ENCODE measurements at regions not wholly inside any gene's neighbourhood (a gene's known extent, or its start where the extent isn't known, plus 50 kb on each side); places are given as distances from the start of the nearest gene placed in this dataset.

GRCh38 chr9:91158286-91158685, 203.4 kb downstream of the AUH start:
- Histone ChIP-seq H3K9me3 (no peaks in the 10 kb centered on the region), H3K27me3 (no peaks in the 10 kb centered on the region), H3K27ac (no peak overlapping the region), H3K36me3 (no peaks in the 10 kb centered on the region), H3K4me3 (no peak overlapping the region), H3K4me1 (no peaks in the 10 kb centered on the region)
- TF ChIP-seq POLR2A (IDR thresholded peaks at IDR 0.05) (no peak), CTCF (IDR thresholded peaks at IDR 0.05) (no peak), POLR2AphosphoS5 (IDR thresholded peaks at IDR 0.05) (no peak)
- intact Hi-C loops (cut with DNase I; ENCODE audit: low total_unique reads), result no loop called here
- DNase-seq (ENCODE audit: low spot score in 2 of 2), result no peak

GRCh38 chr9:91158946-91159345, 202.8 kb downstream of the AUH start:
- intact Hi-C loops (cut with DNase I; ENCODE audit: low total_unique reads), result no loop called here

GRCh38 chr9:91159664-91160121, 202.0 kb downstream of the AUH start:
- Histone ChIP-seq H3K4me1 (no peaks in the 10 kb centered on the region), H3K4me3 (peak overlapping the region in 1 of 3 donors; percentile 16), H3K36me3 (no peaks in the 10 kb centered on the region), H3K27me3 (no peaks in the 10 kb centered on the region), H3K27ac (peak overlapping the region in 1 of 2 donors; percentile 20), H3K9me3 (no peaks in the 10 kb centered on the region)
- peak in 1 of 2 donors; percentile 28 for DNase-seq (ENCODE audit: low spot score in 2 of 2)
- intact Hi-C loops (cut with DNase I; ENCODE audit: low total_unique reads), result loop anchor here (5.0 kb wide), 1 partner anchor 463 kb away; no protein-coding TSS in a partner anchor
- no peak for TF ChIP-seq POLR2AphosphoS5 (IDR thresholded peaks at IDR 0.05)
- no peak for TF ChIP-seq CTCF (IDR thresholded peaks at IDR 0.05)
- no peak for TF ChIP-seq POLR2A (IDR thresholded peaks at IDR 0.05)

More at GRCh38 chr9:91158946-91159345, 202.8 kb downstream of the AUH start:
- TF ChIP-seq CTCF (IDR thresholded peaks at IDR 0.05) (no peak), POLR2AphosphoS5 (IDR thresholded peaks at IDR 0.05) (no peak), POLR2A (IDR thresholded peaks at IDR 0.05) (no peak)
- no peak for DNase-seq (ENCODE audit: low spot score in 2 of 2)
- Histone ChIP-seq H3K27ac (no peak overlapping the region), H3K4me1 (no peaks in the 10 kb centered on the region), H3K4me3 (no peak overlapping the region), H3K9me3 (no peaks in the 10 kb centered on the region), H3K27me3 (no peaks in the 10 kb centered on the region), H3K36me3 (no peaks in the 10 kb centered on the region)

DNA sequence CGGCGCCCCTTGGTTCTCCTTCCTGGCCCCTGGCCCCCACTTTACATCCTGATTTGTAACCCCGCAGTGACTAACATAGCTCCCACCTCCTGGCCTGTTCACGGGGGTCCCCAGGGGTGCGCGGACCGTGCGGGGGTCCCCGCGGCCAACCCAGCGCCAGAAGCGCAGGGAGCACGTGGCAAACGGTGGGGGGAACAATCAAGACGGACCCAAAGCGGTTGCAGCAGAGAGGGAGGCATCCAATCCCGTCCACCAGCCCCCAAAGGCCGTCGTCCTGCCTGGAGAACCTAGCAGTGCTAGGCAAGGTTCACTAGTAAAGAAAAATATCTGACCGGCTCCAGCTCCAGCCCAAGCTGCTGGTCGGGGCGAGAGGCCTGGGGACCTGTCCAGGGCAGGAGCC, 201.5 kb downstream of the AUH start:
- Histone ChIP-seq H3K4me1 (no peaks in the 10 kb centered on the region), H3K36me3 (no peaks in the 10 kb centered on the region), H3K9me3 (no peaks in the 10 kb centered on the region), H3K27ac (no peak overlapping the region), H3K4me3 (peak overlapping the region in 1 of 3 donors; percentile 16), H3K27me3 (no peaks in the 10 kb centered on the region)
- intact Hi-C loops (cut with DNase I; ENCODE audit: low total_unique reads), result loop anchor here (5.0 kb wide), 1 partner anchor 462 kb away; no protein-coding TSS in a partner anchor
- no peak for DNase-seq (ENCODE audit: low spot score in 2 of 2)
- TF ChIP-seq POLR2AphosphoS5 (IDR thresholded peaks at IDR 0.05), result no peak
- no peak for TF ChIP-seq CTCF (IDR thresholded peaks at IDR 0.05)
- TF ChIP-seq POLR2A (IDR thresholded peaks at IDR 0.05), result no peak

DNA sequence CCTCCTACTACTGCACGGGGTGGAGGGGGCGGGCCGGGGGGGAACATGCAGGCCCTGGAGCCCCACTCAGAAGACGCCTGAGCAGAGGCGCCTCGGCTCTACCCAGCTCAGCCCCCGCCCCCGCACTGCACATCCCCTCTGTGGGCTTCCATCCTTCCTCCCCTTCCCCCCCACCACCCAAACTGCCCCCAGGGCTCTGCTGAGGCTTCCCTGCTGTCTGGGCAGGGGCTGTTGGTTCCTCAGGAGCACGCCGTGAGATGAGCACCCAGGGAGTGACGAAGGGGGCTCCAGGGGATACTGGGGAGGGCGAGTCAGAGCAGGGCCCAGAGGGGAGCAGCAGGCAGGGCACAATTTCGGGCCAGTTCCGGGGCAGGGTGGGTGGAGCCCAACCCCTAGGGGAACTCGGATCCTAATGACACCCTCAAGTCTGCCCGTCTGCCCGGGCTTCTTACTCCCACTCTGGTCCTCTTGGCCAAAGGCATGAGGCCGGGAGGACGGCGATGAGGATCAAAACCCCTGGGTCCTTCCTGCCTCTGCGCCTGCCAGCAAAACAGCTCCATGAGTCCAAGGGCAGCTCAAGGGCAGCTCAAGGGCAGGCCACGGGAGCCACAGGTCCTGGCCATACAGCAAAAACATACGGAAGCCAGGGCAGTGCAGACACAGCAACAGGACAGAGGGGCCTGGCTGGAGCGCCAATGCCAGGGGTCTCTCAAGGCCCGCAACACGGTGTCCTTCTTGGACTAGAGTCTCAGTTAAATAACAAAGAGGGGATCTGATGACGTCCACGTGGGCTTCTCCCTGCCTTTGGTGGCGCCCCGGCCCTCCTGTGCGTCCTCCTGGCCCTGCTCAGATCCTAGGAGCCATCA, 200.9 kb downstream of the AUH start:
- H3K4me3 ChIP-seq, result no peak overlapping the region
- intact Hi-C loops (cut with DNase I; ENCODE audit: low total_unique reads), result loop anchor here (5.0 kb wide), 1 partner anchor 461 kb away; no protein-coding TSS in a partner anchor
- no peaks in the 10 kb centered on the region for H3K36me3 ChIP-seq
- TF ChIP-seq POLR2AphosphoS5 (IDR thresholded peaks at IDR 0.05) (no peak), POLR2A (IDR thresholded peaks at IDR 0.05) (no peak), CTCF (IDR thresholded peaks at IDR 0.05) (no peak)
- H3K27ac ChIP-seq, result no peak overlapping the region
- no peaks in the 10 kb centered on the region for H3K4me1 ChIP-seq
- peak in 1 of 2 donors; percentile 13 for DNase-seq (ENCODE audit: low spot score in 2 of 2)
- H3K9me3 ChIP-seq, result no peaks in the 10 kb centered on the region
- H3K27me3 ChIP-seq, result no peaks in the 10 kb centered on the region

Measured in breast epithelium (tissue), 4 donors.